Fibroblast of mammary gland (primary cell): ENCODE measurements at regions not wholly inside any gene's neighbourhood (a gene's known extent, or its start where the extent isn't known, plus 50 kb on each side); places are given as distances from the start of the nearest gene placed in this dataset.

Experiments
- DNase-seq: peaks from one replicate; pipeline ENCODE4 v3.0.0-alpha.2; 2010; ENCODE audit warnings: low read depth
- H3K4me3 ChIP-seq: 2 replicates; pipeline ENCODE4 v1.5.1; 2011; ENCODE audit warnings: low read depth, mild to moderate bottlenecking, low read length, moderate library complexity; ENCODE audit not compliant: control insufficient read depth
- TF ChIP-seq, protein P1 (sequence below): conservative IDR thresholded peaks from 2 replicates; pipeline ENCODE4 v1.5.1; 2011; ENCODE audit warnings: low read depth, low read length, inconsistent platforms; ENCODE audit not compliant: control insufficient read depth, insufficient read depth

DNA sequence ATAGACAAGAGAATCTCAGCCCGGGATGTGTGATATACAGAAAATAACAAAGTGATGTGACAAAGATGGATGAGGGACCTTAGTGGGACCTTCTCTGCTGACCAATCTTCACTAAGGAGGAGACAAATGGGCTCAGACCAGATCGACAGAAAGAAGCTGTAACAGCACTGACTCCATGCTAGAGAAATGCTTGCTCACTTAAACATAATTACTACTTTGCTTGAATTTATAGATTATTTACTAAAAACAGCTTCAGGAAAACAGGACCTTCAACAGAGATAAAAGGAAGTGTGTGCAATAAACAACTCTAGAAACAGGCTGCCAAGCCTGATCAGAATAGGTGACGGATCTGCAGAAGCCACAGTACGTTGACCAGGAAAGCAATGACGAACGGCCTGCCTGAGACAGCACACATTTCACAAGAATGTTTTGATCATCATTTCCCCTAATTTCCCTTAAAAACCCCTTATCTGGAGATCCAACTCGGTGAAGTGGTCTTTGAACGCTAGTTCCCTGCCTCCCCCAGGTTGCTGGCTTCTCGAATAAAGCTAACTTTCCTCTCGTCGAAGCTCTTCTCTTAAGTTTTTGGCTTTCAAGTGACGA is 98.4 kb upstream of the STEAP1B start:
- no peak for DNase-seq
- no peak overlapping the region for H3K4me3 ChIP-seq
- TF ChIP-seq, protein P1, sequence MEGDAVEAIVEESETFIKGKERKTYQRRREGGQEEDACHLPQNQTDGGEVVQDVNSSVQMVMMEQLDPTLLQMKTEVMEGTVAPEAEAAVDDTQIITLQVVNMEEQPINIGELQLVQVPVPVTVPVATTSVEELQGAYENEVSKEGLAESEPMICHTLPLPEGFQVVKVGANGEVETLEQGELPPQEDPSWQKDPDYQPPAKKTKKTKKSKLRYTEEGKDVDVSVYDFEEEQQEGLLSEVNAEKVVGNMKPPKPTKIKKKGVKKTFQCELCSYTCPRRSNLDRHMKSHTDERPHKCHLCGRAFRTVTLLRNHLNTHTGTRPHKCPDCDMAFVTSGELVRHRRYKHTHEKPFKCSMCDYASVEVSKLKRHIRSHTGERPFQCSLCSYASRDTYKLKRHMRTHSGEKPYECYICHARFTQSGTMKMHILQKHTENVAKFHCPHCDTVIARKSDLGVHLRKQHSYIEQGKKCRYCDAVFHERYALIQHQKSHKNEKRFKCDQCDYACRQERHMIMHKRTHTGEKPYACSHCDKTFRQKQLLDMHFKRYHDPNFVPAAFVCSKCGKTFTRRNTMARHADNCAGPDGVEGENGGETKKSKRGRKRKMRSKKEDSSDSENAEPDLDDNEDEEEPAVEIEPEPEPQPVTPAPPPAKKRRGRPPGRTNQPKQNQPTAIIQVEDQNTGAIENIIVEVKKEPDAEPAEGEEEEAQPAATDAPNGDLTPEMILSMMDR = no peak

DNA sequence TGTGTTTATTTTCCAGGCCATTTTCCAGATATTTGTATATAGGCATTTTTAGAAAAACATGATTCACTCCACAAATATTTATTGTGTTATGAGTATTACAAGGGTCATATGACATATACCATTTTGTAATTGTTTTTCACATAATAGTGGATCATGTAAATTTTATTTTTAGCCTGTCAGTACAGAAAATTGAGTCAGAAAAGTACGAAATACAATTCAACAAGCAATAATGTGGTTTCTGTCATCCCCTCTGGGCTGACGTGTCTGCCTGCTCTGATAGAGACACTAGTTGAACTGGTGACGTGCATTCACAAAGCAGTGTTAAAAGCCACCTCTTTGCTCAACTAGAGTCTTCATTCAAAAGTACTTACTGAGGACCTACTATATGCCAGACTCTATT is 97.9 kb upstream of the STEAP1B start:
- TF ChIP-seq, protein P1 = no peak
- no peak overlapping the region for H3K4me3 ChIP-seq
- peak; percentile 97 for DNase-seq

DNA sequence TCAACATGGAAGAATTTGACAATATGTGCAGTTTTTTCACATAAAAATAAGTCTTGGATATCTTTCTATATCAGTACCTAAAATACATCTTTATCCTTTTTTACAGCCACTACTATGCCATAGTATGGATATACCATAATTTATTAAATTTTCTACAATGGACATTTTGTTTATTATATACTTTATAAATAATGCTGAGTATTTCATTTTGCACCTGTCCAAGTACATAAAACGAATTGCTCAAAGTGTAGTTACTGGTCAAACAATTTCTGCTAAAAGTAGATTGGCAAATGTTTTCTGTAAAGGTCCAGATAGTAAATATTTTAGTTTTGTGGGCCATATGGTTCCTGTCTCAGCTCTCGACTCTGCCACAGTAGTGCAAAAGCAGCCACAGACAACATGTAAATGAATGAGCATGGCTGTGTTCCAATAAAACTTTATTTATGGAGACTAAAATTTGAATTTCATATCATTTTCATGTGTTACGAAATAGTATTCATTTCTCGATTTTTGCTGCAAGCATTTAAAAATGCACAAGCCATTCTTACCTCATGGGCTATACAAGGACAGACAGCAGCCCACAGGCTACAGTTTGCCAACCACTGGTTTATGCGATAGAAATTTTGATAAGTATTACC is 96.9 kb upstream of the STEAP1B start:
- no peak overlapping the region for H3K4me3 ChIP-seq
- TF ChIP-seq, protein P1 = no peak
- DNase-seq = no peak

DNA sequence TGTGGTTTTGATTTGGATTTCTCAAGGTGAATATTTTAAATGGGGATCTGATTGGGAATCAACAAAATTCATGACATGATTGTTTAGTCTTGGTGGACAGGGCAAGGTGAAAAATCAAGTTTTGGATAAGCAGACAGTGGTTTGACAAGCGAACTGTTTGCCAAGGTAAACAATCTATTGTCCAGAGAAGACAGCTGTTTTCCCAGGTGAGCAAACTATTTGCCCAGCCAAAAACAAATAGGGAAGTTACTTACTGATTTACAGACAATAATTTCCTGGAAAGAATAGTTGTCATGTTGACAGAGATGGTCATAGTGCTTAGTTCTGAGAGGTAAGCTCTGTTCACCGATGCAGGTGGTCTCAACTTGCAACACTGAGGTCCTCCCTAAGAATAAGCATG is 94.0 kb upstream of the STEAP1B start:
- TF ChIP-seq, protein P1 = no peak
- H3K4me3 ChIP-seq = no peak overlapping the region
- DNase-seq = no peak

DNA sequence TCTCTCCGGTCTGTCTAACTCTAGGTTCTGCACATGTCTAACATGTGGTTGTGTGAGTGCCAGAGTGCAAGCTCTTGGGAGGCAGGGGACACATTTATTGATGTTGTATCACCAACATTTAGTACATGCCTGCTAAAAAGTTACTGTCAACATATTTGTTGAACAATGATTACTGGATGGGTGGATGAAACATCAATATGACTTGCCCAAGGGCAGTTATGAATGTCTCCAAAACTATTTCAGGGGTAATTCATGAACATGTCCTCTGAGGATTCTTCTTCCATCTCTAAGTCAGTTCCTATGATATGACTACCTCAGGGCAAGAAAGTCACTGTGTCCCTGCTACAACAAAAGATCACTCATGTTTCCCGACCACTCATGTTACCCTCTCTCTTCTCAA is 91.3 kb upstream of the STEAP1B start:
- DNase-seq = peak; percentile 36
- H3K4me3 ChIP-seq = no peak overlapping the region
- TF ChIP-seq, protein P1 = no peak

DNA sequence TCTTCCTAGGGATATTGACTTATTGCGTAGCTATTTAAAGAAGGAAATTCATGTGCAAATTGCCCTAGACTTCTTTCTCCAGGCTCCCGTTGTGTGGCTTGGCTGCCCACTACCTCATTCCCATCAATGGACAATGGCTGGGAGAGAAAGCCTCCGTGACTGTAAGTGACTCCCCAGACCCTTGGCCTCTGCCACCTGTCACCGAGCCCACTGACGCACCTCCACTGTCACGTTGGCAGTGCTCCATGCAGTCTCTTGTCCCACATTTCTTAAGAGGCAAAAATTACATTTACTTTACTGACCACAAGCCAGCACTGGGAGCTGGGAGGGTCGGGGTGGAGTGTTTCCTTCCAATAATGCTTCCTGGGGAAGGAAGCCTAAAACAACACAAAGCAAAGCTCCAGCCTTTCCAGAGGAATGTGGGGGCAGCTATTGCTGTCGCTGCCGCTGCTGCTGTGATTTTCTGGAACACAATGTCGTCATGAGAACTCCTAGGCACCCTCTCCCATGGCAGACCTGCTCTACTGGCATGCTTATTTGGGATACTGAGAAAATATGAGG is 89.7 kb upstream of the STEAP1B start:
- TF ChIP-seq, protein P1 = no peak
- peak; percentile 78 for DNase-seq
- no peak overlapping the region for H3K4me3 ChIP-seq
